KMS-11 (cell line): ENCODE measurements at regions not wholly inside any gene's neighbourhood (a gene's known extent, or its start where the extent isn't known, plus 50 kb on each side); places are given as distances from the start of the nearest gene placed in this dataset.

ENCODE experiments used
- H2AFZ ChIP-seq: fragments of 200-600 bp; sonication (generic); 2 replicates; pipeline ENCODE4 v1.6.1; 2016; ENCODE audit warnings: antibody characterized with exemption, mixed run types, low read depth
- H3K27ac ChIP-seq: fragments of 200-600 bp; sonication (generic); 2 replicates; pipeline ENCODE4 v1.6.1; 2016; ENCODE audit warnings: mild to moderate bottlenecking, mixed run types
- H3K27me3 ChIP-seq: fragments of 200-600 bp; sonication (generic); 2 replicates; pipeline ENCODE4 v1.6.1; 2017; ENCODE audit warnings: mild to moderate bottlenecking, low read depth, mixed run types, moderate library complexity; ENCODE audit not compliant: insufficient read depth
- H3K36me3 ChIP-seq: fragments of 200-600 bp; sonication (generic); 2 replicates; pipeline ENCODE4 v1.6.1; 2017; ENCODE audit warnings: mild to moderate bottlenecking, mixed run types; ENCODE audit not compliant: insufficient read depth
- H3K4me1 ChIP-seq: fragments of 200-600 bp; sonication (generic); 2 replicates; pipeline ENCODE4 v1.6.1; 2016; ENCODE audit warnings: mild to moderate bottlenecking, low read depth, mixed run types; ENCODE audit not compliant: poor library complexity, severe bottlenecking
- H3K4me2 ChIP-seq: fragments of 200-600 bp; sonication (generic); 2 replicates; pipeline ENCODE4 v1.7.0; 2016; ENCODE audit warnings: mild to moderate bottlenecking, mixed run types
- H3K4me3 ChIP-seq: fragments of 200-600 bp; sonication (generic); IDR thresholded peaks from 2 replicates; pipeline ENCODE4 v1.6.1; 2017; ENCODE audit warnings: low read depth, low read length, mixed read lengths; ENCODE audit not compliant: insufficient read depth
- H3K79me2 ChIP-seq: fragments of 200-600 bp; sonication (generic); 2 replicates; pipeline ENCODE4 v1.6.1; 2016; ENCODE audit warnings: low read depth, mixed run types; ENCODE audit not compliant: insufficient read depth
- H3K9ac ChIP-seq: fragments of 200-600 bp; sonication (generic); 2 replicates; pipeline ENCODE4 v1.6.1; 2016; ENCODE audit warnings: mild to moderate bottlenecking, mixed run types
- H4K20me1 ChIP-seq: fragments of 200-600 bp; sonication (generic); 2 replicates; pipeline ENCODE4 v1.6.1; 2016; ENCODE audit warnings: mild to moderate bottlenecking, mixed run types; ENCODE audit not compliant: insufficient read depth
- CTCF ChIP-seq: fragments of 200-600 bp; sonication (generic); conservative IDR thresholded peaks from 2 replicates; pipeline ENCODE4 v1.6.1; 2017; ENCODE audit warnings: low read depth, mild to moderate bottlenecking, antibody characterized with exemption, low read length, moderate library complexity, mixed read lengths

- H3K4me2 ChIP-seq: no peak overlapping the region
- no peaks in the 10 kb centered on the region for H3K79me2 ChIP-seq
- no peak overlapping the region for H3K9ac ChIP-seq
- no peaks in the 10 kb centered on the region for H3K27me3 ChIP-seq
- no peak overlapping the region for H3K27ac ChIP-seq
- H3K4me3 ChIP-seq: no peak overlapping the region
- TF ChIP-seq CTCF: no peak
- H4K20me1 ChIP-seq: no peaks in the 10 kb centered on the region
- H3K36me3 ChIP-seq: no peaks in the 10 kb centered on the region
- no peaks in the 10 kb centered on the region for H3K4me1 ChIP-seq
- H2AFZ ChIP-seq: no peak overlapping the region
These were observed 606.7 kb upstream of the EEF2KMT start for GRCh38 chr16:5704271-5704670.

DNA sequence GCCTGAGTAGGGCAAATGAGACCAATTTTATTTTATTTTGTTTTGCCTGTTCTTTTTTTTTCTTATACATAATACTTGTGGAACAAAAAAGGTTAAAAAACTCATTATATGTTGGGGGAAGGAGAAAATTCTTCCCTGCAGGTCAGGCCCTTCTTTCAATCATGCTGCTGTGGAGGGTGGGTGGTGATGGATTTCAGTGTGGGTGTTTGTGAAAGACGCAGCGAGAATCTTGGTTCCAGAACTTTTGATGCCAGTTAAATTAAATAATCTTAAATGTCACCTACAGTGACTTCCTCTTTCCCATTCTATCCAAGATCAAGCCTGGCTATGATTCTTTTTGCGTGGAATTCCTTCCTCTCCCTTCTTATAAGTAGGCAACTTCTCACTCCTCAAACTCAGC, 595.8 kb upstream of the EEF2KMT start:
- no peaks in the 10 kb centered on the region for H4K20me1 ChIP-seq
- no peaks in the 10 kb centered on the region for H3K4me1 ChIP-seq
- no peaks in the 10 kb centered on the region for H3K27me3 ChIP-seq
- H3K36me3 ChIP-seq: no peaks in the 10 kb centered on the region; the same call in 1 of the 2 replicates
- H3K4me2 ChIP-seq: no peak overlapping the region
- no peak for TF ChIP-seq CTCF
- no peak overlapping the region for H2AFZ ChIP-seq
- no peak overlapping the region for H3K9ac ChIP-seq
- H3K27ac ChIP-seq: no peak overlapping the region
- no peak overlapping the region for H3K4me3 ChIP-seq
- no peaks in the 10 kb centered on the region for H3K79me2 ChIP-seq

GRCh38 chr16:5681966-5682365, 584.4 kb upstream of the EEF2KMT start:
- TF ChIP-seq CTCF: no peak
- H3K4me2 ChIP-seq: no peak overlapping the region
- no peak overlapping the region for H3K4me3 ChIP-seq
- H3K9ac ChIP-seq: no peak overlapping the region
- no peaks in the 10 kb centered on the region for H3K27me3 ChIP-seq
- H4K20me1 ChIP-seq: no peaks in the 10 kb centered on the region
- no peaks in the 10 kb centered on the region for H3K4me1 ChIP-seq
- no peaks in the 10 kb centered on the region for H3K36me3 ChIP-seq
- H2AFZ ChIP-seq: no peak overlapping the region
- H3K79me2 ChIP-seq: no peaks in the 10 kb centered on the region
- no peak overlapping the region for H3K27ac ChIP-seq

DNA sequence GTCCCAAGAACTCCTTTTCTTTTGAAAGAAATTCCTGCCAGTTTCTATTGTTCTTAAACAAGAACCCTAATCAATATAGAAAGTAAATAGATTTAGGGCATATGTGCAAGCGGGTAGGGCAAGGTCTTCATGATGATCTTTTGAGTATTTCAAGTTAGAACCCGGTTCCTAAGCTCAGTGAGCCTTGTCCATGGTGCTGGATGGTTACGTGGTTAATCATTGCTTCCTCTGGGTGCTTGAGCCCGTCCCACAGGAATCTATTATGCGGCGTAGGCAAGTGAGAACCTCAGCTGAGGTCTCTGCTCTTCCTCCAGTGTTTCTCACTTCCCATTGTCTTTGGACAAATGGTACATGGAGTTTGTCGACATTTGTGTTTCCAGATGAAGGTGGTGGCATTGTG, 580.8 kb upstream of the EEF2KMT start:
- Histone ChIP-seq H3K36me3 (no peaks in the 10 kb centered on the region), H3K79me2 (no peaks in the 10 kb centered on the region), H4K20me1 (no peaks in the 10 kb centered on the region), H3K4me3 (no peak overlapping the region), H3K27me3 (no peaks in the 10 kb centered on the region), H3K4me1 (no peaks in the 10 kb centered on the region), H3K9ac (no peak overlapping the region), H3K27ac (no peak overlapping the region), H3K4me2 (no peak overlapping the region), H2AFZ (no peak overlapping the region)
- TF ChIP-seq CTCF: no peak

- Histone ChIP-seq H4K20me1 (no peaks in the 10 kb centered on the region), H3K4me2 (no peak overlapping the region), H2AFZ (no peak overlapping the region), H3K36me3 (no peaks in the 10 kb centered on the region), H3K79me2 (no peaks in the 10 kb centered on the region), H3K27ac (no peak overlapping the region), H3K4me3 (no peak overlapping the region), H3K9ac (no peak overlapping the region), H3K4me1 (no peaks in the 10 kb centered on the region), H3K27me3 (no peaks in the 10 kb centered on the region)
- TF ChIP-seq CTCF: no peak
These were observed 573.8 kb upstream of the EEF2KMT start for GRCh38 chr16:5671421-5671820.
